B cell (primary cell): ENCODE measurements at regions not wholly inside any gene's neighbourhood (a gene's known extent, or its start where the extent isn't known, plus 50 kb on each side); places are given as distances from the start of the nearest gene placed in this dataset.

Source experiments
- CTCF ChIP-seq: fragments of 200-600 bp; IDR thresholded peaks from one replicate; pipeline ENCODE4 v1.8.0; 2022; ENCODE audit warnings: antibody characterized with exemption, mild to moderate bottlenecking
- EZH2 ChIP-seq: IDR thresholded peaks from 2 replicates; pipeline ENCODE4 v1.6.1; 2012; ENCODE audit warnings: borderline replicate concordance, low read depth, mild to moderate bottlenecking, moderate library complexity, low read length; ENCODE audit not compliant: insufficient read depth, poor library complexity, severe bottlenecking

GRCh38 chr6:114556846-114557488 is 214.1 kb upstream of the HS3ST5 start:
- TF ChIP-seq CTCF (no peak), EZH2 (no peak)
